Limb (tissue), 2 donors: ENCODE measurements at regions not wholly inside any gene's neighbourhood (a gene's known extent, or its start where the extent isn't known, plus 50 kb on each side); places are given as distances from the start of the nearest gene placed in this dataset.
A peak's percentile ranks its signal among the peaks of the same experiment; 100 is the strongest.

Source experiments
- DNase-seq, 2 donors: peaks; one replicate each; pipeline ENCODE4 v3.0.0-alpha.2; 2016; ENCODE audit errors: extremely low spot score in 2 of 2

DNA sequence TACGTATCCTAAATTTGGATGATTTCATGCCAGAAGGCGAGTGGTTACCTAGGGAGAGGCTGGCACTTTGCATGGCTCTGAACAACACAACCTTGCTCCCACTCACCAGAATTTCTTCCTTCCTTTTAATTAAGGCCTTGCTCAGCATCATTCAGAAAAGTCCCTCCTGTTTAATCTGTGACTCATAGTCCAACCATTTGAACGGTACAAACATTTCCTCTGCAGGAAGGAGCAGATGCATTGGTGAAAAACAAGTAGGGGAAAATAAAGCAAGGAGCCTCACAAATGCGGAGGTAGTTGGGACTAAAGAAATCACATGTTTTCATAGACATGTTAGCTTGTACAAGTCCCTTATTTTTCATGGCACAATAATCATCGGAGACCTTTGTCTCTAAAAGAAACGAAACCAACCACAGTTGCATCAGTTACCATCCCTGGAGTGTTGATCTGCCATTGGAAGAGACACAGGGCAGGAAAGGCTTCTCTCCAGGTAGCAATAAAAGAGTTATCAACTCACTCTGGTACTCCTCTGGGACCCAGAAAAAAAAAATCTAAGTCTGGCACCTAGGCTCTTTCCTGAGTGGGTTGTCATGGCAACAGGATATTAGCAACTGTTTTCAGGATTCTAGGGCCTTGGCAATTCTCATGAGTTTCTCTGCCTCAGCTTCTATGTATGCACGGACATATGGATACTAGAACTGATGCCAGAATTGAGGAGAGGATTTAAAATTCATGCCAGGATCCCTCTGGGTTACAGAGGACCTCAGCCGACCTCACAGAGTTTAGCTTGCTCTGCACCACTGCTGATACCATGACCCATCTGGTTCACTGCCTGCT is 255.4 kb upstream of the ARPP21 start:
- peak in 1 of 2 donors; percentile 21 for DNase-seq

DNA sequence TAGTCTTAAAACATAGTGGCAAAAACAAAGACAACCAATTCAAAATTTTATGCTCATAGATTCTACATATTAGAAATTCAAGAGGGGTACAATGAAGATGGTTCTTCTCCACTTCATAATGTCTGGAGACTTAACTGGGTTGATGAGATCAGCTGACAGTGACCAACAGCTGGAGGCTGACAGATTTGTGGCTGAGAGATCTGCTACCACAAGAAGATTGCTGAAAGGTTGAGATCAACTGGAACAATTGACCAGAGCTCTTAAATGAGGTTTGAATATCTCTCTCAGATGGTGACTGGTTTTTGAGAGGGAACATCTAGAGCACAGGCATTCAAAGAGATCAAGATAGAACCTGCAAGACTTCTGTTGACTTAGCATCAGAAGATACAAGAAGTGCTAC is 254.1 kb upstream of the ARPP21 start:
- DNase-seq, result no peak

DNA sequence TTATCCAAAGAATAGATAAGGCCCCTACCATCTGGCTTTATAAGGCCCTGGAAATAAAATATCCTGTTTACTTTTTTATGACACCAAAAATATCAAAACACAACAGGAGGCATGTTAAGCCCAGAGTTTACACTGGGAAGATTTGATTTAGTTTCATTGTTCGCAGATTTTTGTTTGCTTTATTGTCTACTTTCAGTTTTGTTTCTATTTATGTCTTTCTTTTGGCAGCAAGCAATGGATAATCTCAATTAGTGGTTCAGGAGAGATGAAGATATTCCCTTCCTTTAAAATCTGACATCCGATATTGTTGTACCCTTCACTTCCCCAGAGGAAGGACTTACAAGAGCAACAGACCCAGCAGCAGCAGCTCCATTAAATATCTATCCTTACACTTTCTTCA is 249.4 kb upstream of the ARPP21 start:
- DNase-seq, result no peak

DNA sequence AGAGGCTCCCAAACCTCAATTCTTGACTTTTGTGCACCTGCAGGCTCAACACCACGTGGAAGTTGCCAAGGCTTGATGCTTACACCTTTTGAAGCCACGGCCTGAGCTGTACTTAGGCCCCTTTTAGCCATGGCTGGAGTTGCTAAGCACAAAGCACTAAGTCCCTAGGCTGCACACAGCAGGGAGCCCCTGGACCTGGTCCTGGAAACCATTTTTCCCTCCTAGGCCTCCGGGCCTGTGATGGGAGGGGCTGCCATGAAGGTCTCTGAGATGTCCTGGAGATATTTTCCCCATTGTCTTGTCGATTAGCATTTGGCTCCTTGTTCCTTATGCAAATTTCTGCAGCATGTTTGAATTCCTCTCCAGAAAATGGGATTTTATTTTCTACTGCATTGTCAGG is 247.1 kb upstream of the ARPP21 start:
- DNase-seq, result no peak

DNA sequence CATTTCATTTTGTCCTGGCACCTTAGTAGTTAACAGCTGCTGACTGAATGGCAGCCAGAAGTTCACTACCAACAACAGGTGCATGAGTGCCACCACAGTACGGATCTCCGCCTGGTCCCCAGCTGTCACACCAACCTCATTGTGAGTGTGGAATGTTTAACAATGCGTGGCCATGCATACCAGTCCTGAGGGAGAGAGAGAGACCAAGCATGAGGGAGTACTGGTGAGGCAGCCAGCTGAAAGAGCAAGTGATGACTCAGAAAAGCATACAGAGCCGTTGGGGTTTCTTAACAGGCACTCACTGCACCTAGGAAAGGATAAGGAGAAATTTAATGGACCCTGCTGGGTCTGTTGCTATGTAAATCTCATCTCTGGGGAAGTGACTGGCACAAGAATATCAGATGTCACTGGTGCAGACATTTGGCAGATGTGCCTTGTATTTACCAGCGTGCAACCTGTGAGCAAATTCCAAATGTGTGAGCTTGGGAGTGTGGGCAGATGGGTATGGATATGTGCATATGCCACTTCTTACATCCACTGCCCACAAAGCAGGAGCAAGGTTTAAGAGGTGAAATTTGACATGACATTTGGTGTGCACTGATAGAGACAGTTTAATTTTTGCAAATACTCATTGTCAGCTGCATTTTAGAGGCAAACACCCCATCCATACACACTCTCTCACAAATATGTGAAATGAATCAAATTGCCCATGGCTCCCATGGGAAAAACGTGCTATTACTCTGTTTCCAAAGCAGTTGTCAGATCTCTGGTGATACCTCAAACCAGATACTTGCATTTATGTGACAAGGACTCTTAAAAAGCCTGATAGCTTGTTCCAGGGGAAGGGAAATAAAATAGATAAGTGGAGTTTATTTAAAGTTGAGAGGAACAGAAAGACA is 245.2 kb upstream of the ARPP21 start:
- DNase-seq, result peak; percentile 56 to 58

DNA sequence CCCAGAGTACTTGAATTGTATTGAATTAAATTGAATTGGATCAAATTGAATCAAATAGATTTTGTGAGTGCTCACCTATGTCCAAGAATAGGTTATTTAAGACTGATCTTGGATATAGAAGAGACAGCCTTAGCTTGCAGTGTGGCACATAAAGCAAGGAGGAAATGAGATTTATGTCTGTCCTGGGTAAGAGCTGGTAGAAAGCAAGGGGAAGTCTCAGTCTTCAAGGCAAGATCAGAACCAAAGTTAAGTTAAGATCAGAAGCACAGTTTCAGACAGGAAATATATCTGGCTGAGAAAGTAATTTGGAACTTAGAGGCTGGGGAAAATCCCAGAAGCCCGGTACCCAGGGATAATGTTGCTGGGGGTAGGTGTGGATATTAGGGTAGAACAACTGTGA is 244.4 kb upstream of the ARPP21 start:
- DNase-seq, result no peak

DNA sequence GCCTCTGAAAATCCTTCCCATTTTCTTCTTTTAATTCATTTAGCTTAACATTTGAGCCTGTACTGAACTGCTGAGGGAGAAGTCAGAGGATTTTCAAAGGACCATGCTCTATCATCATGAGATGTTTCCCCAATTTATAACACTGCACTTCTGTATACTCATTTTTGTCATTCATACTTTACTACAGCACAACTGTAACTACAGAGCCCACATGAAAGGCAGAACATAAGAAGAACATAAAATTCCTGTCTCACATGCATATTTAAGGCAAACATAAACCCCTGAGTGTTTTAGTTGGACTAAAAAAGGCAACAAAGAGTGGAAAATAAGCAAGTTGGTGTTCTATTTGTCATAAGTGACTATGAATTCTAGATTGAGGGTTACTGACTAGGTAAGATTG is 237.7 kb upstream of the ARPP21 start:
- DNase-seq, result no peak

DNA sequence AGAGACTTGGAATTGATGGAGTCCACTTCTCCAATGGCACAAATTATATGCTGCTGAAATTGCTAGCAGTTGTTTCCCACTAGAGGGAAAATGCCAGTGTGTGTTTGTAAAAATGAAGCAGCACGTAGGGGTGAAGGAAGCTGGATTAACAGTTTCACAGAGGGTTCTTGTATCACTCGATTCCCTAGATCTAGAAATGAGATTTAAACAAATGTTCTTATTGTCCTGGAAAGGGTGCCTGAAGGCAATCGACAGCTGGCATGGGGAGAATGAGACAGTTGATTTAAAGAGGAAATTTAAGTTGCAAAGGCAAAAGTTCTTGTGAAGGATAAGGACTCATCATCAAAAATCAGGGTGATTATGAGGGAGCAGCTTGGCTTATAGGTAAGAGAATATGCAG is 234.8 kb upstream of the ARPP21 start:
- DNase-seq, result no peak

DNA sequence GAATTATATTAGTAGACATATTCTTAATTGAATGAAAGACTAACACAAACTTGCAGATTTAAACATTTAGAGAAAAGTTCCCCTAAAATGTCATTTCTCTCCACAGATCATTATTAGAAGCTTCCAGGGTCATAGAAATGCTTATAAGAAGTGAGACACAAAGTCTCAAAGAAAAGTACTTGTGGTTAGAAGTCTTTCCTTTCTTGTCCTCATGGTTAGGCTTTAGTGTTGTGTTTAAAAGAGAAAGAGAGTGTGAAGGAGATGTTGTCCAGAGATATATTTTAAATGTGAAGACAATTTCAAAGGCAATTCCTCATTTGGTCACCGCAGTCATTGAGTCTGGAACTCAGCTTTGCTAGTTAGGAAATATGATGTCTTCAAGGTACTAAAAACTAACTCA is 230.4 kb upstream of the ARPP21 start:
- DNase-seq, result no peak

DNA sequence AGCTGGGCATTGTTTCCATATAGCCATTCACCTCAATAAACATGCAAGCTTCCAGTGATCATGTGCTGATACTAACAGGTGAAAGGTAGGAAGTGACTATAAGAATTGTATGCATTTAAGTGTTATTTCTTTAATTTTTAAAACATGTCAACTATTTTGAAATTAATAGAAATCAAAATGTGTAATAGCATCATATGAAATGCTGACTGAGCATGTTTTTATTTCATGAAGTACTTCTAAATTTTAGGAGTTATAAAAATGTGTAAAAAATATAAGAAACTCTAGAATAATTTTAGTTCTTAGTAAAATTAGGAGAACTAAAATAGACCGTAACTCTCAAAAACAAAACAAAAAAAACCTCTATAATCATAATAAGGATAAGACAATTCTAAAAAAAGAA is 229.3 kb upstream of the ARPP21 start:
- no peak for DNase-seq

DNA sequence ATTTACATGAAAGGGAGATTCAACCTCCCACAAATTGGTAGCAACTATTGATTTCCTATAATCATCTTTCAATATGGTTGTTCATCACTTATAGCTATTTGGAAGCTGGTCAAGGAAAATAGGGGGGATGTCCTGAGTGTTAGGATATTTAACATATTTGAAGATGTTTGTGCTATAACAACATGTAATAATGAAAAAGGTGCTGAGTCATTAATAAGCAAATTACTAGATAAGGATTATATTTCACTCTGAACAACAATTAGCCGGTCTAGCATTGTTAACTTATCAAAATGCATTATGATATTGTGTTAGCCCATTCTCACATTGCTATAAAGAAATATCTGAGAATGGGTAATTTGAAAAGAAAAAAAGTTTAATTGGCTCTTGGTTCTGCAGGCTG is 225.8 kb upstream of the ARPP21 start:
- DNase-seq, result no peak

DNA sequence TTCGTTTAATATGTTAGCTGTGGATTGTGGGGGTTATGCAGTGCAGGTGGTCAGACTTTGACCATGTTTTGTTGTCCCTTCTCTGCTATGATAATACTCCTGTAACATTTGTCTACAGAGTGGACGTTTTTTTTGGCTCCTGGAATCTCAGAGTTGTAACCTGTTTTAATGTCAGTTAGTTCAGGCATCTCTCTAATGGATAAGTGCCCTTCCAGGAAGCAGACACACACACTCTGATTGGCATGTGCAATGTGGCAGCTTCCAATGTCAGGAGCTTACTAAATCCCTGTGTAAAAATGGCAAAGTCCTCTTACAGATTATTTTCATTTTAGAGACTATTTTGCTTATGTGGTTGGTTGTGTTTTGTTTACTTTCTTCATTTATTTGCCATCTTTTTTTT is 222.2 kb upstream of the ARPP21 start:
- no peak for DNase-seq

DNA sequence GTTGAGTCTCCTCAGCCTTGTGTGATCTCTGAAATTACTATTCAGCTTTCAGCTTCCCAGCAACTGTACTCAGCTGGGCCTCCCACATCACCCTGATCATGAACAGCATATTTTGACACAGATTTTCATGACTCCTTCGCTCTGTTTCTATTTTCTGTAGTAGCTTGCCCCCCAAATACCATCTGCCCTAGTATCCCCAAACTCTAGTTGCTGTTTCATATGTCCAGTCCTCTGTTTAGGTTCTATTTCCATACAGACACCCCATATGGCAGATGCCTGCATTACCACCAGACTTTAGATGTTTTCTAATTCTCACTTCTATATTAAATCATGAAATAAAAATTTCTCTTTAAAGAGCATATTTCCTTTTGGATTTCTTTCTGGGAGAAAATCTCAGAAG is 217.2 kb upstream of the ARPP21 start:
- DNase-seq, result no peak

DNA sequence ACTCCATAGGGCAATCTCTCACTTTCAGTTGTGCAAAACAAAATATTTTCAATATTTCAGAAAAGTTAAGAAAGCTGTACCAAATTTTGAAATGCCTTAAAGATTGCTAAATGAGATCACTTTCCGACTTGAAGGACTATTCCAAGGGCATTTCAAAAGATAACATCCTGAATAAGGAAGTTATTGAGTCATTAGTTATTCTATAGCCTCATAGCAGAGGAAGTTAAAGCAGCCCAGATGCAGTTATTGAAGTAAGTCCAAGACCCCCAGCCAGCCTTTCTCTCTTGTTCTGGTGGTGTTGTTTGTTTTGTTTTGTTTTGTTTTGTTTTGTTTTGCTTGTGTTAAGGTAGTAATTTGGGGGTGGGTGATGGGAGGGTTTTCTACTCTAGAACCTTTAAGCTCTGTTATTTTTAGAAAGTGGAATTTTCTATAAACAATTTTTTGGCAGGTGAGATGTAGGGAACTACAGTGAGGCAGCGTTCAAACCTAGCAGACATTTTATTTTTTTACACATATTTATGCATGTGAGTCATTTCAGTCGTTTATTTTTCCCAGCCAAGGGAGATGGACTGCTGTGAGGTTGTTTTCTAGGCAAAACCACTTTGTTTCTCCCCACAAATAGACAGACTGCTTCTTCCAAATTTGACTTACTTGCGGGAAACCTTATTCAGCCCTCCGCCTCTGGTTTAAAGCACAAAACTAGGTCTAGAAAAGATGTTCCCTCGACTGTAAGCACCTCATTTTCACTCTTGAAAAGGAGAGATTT is 216.3 kb upstream of the ARPP21 start:
- peak in 1 of 2 donors; percentile 10 for DNase-seq

DNA sequence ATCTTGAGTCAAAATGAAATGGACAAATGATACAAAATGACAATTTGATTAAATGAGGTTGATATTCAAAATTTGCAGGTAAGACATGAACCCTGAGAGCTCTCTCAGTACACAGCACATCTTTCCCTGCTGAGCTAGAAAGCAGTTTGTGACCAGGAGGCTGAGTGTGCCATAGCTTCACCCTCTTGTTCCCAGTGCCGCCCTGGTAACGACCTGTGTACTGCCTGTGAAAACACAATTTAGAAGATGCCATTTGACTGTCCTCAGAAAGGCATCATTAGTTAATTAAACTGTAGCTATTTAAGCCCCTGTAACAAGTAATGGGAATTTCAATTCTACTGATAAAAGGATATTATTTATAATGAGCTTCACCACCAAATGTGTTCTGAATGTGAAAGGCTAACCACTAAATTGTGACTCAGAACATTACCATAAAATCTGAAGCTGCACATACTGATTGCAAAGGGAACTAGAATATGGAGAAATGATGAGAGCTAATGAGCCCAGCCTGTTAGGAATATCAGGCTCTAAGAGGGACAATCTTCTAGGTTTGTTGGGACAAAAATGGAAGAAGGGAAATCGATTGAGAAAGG is 212.9 kb upstream of the ARPP21 start:
- DNase-seq, result no peak

DNA sequence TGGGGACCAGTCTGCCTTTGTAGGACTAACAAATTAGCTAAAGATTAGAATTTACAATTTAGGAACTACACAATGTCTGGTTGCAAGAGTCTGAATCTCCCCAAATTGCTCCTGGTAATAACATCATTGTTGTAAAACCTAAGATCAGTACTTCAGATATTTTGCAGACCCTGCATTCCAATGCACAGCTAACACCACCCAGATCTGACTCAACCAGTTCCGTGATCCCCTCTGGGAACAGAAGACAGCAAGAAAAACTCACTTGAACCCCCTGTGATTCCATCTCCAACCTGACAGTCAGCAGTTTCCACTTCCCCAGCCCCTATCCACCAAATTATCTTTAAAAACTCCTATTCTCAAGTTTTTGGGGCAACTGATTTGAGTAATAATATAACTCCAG is 201.9 kb upstream of the ARPP21 start:
- no peak for DNase-seq

DNA sequence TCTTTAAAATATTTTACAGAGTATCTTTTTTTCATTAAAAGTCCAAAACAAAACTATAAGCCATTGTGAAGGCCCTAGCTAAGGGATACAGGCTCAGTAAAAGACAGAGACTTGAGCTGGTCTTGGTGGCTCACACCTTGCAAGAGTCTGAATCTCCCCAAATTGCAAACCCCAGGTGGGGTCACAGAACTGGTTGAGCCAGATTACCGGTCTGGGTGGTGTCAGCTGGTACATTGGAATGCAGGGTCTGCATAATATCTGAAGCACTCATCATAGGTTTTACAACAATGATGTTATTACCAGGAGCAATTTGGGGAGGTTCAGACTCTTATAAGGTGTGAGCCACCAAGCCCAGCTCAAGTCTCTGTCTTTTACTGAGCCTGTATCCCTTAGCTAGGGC is 201.2 kb upstream of the ARPP21 start:
- no peak for DNase-seq

DNA sequence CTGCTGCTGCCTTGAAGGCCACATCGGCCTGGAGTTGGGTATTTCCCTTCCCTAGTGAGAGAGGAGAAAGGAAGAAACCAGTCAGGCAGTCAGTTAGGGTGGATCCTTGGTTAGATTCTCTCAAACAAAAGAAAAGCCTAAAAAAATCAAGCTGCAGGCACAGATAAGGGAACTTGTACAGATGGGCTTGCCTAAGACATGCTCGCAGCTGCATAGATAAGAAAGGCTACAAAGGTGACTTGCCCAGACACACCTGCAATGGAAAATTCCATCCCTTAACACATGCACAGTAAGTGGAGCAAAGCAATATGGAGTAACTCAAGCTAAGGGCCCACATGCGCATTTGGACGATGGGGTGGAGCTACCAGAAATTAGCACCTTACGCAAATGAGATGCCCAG is 199.7 kb upstream of the ARPP21 start:
- DNase-seq, result no peak

DNA sequence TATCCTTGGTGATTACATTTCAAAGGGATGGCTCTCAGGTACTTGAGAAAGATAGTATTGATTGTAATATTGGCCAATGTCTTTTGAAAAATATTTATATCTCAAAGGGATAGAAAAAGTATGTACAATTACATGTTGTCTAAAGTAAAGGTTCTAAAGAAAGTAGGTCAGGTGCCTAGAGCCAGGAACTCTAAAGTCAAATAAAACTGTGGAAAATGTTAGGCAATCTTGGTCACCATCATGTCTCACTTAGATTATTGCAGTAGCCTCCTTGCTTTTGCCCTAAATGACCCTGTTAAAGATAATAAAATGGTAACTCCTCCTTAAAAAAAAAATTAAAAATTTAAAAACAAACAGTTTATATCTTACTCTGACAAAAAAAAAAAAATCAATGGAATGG is 198.5 kb upstream of the ARPP21 start:
- no peak for DNase-seq

DNA sequence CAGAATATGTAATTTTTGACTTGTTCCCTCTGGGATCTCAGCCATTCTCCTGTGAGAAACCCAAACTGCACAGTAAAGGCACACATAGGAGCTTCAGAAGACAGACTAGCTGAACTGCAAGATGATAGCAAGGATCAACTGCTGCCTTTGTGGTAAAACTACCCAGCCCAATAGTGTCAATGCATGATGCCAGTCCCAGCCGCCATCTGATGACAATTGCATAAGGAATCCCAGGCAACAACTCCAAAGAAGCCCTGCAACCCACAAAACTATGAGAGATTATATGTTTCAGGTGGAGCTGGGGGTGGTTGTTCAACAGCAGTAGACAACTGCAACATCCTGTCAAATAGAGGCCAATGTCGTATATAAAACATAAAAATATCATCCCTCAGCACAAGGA is 192.4 kb upstream of the ARPP21 start:
- DNase-seq, result no peak

DNA sequence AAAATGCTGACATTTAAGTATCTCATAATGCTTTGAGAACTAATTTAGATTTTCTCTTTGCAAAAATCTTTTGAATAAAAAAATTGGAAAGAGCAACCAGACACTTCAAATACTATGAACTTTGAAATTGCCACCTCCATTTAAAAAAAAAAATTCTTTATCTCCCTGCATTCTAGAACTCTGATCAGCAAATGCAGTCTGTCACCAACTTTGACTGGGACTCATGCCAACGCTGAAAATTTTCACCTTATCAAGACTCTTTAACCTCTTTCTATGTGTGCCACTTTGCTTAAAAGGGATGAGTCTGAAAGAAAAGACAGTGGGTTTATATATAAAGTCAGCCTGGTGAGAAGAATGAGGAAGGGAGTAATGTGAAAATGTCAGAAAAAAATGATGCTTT is 191.2 kb upstream of the ARPP21 start:
- DNase-seq, result no peak

DNA sequence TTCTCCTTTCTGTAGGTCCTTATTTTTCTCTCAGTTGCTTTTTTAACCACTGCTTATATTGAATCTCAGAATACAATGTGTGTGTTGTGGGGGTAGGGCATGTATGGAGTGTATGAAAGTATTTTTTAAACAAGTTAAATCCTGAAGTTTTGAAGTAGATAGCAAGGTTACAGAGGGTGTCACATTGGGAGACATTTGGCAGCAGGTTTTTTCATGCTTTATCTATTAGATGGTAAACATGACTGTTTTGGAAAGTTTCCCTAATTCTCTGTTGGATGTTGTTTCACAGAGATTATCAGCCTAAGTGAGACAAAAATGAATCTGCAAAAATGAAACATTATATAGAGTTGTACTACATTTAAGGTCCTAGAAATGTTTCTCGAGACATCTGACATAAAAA is 190.6 kb upstream of the ARPP21 start:
- no peak for DNase-seq
